ENCODE measurements at regions not wholly inside any gene's neighbourhood (a gene's known extent, or its start where the extent isn't known, plus 50 kb on each side); places are given as distances from the start of the nearest gene placed in this dataset.

- Histone ChIP-seq H3K14ac (ENCODE audit: insufficient read length) (no peak overlapping the region), H2BK120ac (replicated peaks; ENCODE audit: low read depth, low read length) (no peak overlapping the region), H4K20me1 (replicated peaks in 1 of 2; ENCODE audit: control insufficient read depth in 1 of 2, insufficient read depth in 2 of 2, low read length in 2 of 2) (peaks cover 0 to 2% of the 10 kb centered on the region in 2 experiments), H3K27ac (ENCODE audit: low read depth, low read length) (no peak overlapping the region), H4K8ac (ENCODE audit: extremely low read depth, insufficient read depth, low read length) (no peak overlapping the region), H3K18ac (ENCODE audit: extremely low read depth, low read length) (no peak overlapping the region), H3K9me3 (ENCODE audit: insufficient read depth in 2 of 2, low read depth in 1 of 2, low read length in 1 of 2) (no peaks in the 10 kb centered on the region), H3K9ac (replicated peaks in 1 of 4; ENCODE audit: extremely low read depth in 1 of 4, low read depth in 3 of 4, low read length in 3 of 4) (no peak overlapping the region), H3K23me2 (ENCODE audit: low read depth, low read length) (no peaks in the 10 kb centered on the region), H2AFZ (ENCODE audit: low read length) (no peak overlapping the region), H4K91ac (replicated peaks; ENCODE audit: insufficient read length, low read length) (no peak overlapping the region), H4K5ac (ENCODE audit: insufficient read length, low read depth, low read length) (no peak overlapping the region), H3K23ac (ENCODE audit: insufficient read length) (no peak overlapping the region), H3K79me1 (ENCODE audit: low read depth, low read length) (no peaks in the 10 kb centered on the region), H2BK5ac (ENCODE audit: low read depth, low read length) (no peak overlapping the region), H3K4me2 (ENCODE audit: insufficient read depth in 1 of 2, low read depth in 2 of 2, low read length in 2 of 2) (no peak overlapping the region), H3K4me3 (ENCODE audit: extremely low read depth in 1 of 4, insufficient read depth in 2 of 4, low read depth in 3 of 4, low read length in 4 of 4) (no peak overlapping the region), H3K4ac (replicated peaks; ENCODE audit: insufficient read length, low read depth, low read length) (no peak overlapping the region), H2BK15ac (ENCODE audit: low read length) (no peak overlapping the region), H3K27me3 (replicated peaks in 1 of 4; ENCODE audit: control insufficient read depth in 3 of 4, extremely low read depth in 1 of 4, insufficient read depth in 3 of 4, low read length in 3 of 4) (no peaks in the 10 kb centered on the region; a peak in 1 of 7 replicates), H2BK20ac (ENCODE audit: low read length) (no peak overlapping the region), H3K56ac (replicated peaks; ENCODE audit: insufficient read length, low read depth, low read length) (no peak overlapping the region), H2AK5ac (ENCODE audit: low read depth, low read length) (no peak overlapping the region), H2BK12ac (ENCODE audit: low read depth, low read length) (no peak overlapping the region), H3K36me3 (ENCODE audit: control insufficient read depth in 2 of 4, insufficient read depth in 4 of 4, low read length in 3 of 4) (no peaks in the 10 kb centered on the region), H3K79me2 (ENCODE audit: control insufficient read depth in 1 of 2, insufficient read depth in 2 of 2, low read length in 2 of 2) (no peaks in the 10 kb centered on the region), H3K4me1 (replicated peaks in 1 of 4; ENCODE audit: control insufficient read depth in 3 of 4, insufficient read depth in 4 of 4, low read length in 3 of 4) (no peaks in the 10 kb centered on the region)
- TF ChIP-seq RNF2 (IDR thresholded peaks at IDR 0.05; ENCODE audit: borderline replicate concordance, low read depth, low read length, missing control alignments, poor library complexity, severe bottlenecking) (no peak), SAP30 (IDR thresholded peaks at IDR 0.05; ENCODE audit: insufficient read depth, insufficient replicate concordance, low read length) (no peak)
- ChIA-PET CTCF (ENCODE audit: partially characterized antibody) (interaction anchor here (1.0 to 1.7 kb wide), 2 partner anchors 67 to 473 kb away, joined by 3 read pairs; no protein-coding TSS in a partner anchor), POLR2A (ENCODE audit: partially characterized antibody) (no interaction called here)
- WGBS, 2 experiments (ENCODE audit: extremely low coverage in 1 of 2, insufficient coverage in 1 of 2, insufficient read length in 1 of 2, insufficient replicate concordance in 2 of 2, low coverage in 1 of 2, low lambda C conversion rate in 2 of 2, missing lambda C conversion rate in 1 of 2), result 71% methylated on average over 1 of the region's 1 CpG; no CpG with 5 or more reads in 1 of the 2 experiments
- no peak for FAIRE-seq
- no peak for DNase-seq (ENCODE audit: low read depth in 1 of 2, low spot score in 2 of 2)
Measured at GRCh38 chr1:22201023-22201422, 58.1 kb upstream of the WNT4 start.

Data from H1 (cell line).